HG03066 (cell line): ENCODE measurements at regions not wholly inside any gene's neighbourhood (a gene's known extent, or its start where the extent isn't known, plus 50 kb on each side); places are given as distances from the start of the nearest gene placed in this dataset.
"Not testable (repeated sequence)": the region's sequence is repeated elsewhere in the genome, so short reads cannot be mapped to it uniquely, and the experiment has no call there.

Experiments
- ATAC-seq: cut with Tn5 transposase; IDR thresholded peaks from one replicate; pipeline ENCODE4 v1.9.1; 2021; ENCODE audit warnings: low read depth; ENCODE audit not compliant: unreplicated experiment

DNA sequence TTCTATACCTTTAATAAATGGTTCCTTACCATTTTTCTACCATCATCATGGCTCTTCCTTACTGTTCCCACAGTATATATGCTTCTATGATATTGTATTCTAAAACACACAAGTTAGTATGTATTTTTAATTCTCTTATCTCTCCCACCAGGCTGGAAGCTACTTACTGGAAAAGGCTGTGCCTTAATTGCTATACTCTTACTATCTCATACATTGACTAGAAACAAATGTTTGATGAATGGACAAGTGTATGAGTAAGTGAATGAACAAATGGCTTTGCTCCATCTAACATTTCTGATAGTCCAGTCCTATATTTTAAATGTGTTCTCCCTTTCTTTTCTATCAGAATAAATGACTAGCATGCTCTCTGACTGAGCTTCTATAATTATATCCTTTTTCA lies 320.8 kb upstream of the RASGEF1B start:
- no peak for ATAC-seq

DNA sequence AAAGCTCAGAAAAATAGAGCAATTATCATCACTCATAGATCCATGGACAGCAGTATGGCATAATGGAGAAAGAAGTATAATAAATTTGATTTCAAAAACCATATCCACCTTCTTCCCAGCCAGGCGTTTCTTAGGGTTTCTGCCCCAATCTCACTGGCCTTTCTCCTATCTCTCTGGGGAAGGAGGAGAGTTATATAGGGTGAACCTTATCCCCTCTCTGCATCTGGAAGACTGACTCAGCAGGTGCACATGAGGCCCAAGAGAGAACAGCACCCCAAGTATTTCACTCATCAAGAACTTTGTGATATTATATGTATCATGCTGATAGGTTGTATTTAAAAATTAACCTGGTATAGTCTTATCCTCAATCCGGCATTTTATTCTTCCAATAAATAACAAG lies 318.8 kb upstream of the RASGEF1B start:
- ATAC-seq: no peak

DNA sequence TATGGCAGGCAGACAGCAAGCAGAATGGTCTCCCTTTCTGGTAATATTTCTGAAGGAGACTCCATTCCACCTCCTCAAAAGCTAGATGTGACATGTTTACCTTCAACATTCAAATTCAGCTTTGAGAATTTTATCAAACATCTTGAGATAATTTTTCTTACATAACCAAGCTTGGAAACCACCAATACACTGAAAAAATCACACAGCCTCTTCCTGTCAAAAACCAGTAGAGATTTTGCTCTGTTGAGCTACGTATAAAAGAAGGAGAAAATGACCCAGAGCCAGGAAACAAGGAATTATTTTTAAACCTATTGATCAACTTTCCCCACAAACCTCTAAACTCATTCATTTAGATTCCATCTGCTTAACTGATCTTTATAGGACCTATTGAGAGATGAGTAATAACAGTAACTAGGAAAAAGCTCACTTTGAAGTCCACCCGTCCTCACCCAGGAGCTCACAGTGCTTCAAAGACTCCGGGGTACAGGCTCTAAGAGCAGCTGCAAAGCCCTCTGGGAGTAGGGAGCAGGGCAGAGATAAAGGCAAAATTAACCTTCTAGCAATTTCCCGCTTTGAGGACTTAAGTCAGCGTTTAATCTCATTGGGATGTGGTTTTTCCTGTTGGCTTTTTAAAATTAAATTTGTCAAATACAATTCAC lies 318.2 kb upstream of the RASGEF1B start:
- ATAC-seq: no peak

DNA sequence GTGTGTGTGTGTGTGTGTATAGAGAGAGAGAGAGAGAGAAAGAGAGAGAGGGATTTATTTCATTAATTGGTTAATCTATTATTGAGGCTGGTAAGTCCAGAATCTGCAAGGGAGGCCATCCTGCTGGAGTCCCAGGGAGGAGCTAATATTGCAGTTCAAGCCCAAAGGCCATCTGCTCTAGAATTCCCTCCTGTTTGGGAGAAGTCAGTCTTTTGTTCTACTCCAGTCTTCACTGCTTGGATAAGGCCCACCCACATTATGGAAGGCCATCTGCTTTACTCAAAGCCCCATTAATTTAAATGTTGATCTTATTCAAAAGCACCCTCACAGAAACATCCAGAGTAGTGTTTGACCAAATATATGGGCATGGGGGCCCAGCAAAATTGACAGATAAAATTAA lies 317.5 kb upstream of the RASGEF1B start:
- ATAC-seq: no peak

DNA sequence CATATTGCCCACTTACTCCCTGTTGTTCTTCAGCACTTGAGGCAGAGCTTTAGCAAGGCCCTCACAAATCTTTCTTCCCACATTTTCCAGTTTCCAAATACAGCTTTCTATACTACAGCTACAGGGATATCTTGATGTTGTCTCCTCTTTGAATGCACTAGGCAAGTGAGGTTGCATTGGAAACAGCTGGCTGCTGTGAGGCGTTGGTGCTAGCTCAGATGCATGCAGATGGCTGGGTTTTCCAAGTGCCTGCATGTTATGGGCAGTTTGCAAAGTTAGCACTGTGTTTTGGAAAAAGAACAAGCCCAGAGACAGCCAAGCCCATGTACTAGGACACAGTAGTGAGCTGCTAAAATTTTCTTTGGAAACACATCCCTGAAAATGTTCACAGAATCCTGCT lies 315.1 kb upstream of the RASGEF1B start:
- no peak for ATAC-seq

DNA sequence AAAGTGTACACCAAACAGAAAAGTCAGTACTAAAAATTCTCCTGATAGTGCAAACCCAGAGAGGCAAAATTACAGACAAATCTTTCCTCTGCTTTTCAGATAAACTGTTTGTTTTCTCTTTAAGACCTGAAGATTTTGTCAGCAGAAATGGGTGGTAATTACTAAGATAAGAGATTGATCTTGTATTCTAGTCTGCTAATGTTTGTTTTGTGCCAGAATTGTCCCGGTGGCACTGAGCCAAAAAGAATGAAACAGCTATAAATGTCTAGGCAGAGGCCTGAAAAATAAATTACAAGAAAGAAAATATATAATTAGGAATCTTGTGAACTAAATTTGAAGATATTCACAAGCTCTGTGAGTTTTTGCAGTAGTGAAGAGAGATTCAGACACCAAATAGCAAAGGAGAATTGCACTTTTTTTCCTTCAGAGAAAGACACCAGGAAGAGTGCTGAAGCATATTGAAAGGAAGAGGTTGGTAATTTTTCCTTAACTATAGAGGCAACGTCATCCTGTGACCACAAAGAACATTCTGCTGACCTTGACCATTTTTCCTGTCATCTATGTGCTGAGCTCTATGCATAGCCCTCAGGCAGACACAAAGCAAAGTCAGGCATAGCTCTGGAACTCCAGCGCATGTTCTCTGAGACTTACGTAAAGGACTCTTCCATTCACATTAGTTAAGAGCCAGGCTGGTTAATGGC lies 314.5 kb upstream of the RASGEF1B start:
- ATAC-seq: no peak

DNA sequence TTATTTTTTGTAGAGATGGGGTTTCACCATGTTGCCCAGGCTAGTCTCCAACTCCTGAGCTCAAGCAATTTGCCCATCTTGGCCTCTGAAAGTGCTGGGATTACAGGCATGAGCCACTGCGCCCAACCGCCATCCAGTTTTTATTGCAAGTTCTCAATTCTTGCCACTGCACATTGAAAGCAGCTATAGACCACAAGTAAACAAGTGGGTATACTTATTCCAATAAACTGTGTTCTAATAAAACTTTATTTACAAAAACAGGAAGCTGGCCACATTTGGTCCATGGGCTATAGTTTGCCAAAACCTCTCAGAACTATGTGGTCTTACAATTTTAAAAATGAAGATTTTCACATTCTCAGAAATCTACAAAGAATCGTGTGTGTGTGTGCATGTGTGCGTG lies 313.6 kb upstream of the RASGEF1B start:
- no peak for ATAC-seq

DNA sequence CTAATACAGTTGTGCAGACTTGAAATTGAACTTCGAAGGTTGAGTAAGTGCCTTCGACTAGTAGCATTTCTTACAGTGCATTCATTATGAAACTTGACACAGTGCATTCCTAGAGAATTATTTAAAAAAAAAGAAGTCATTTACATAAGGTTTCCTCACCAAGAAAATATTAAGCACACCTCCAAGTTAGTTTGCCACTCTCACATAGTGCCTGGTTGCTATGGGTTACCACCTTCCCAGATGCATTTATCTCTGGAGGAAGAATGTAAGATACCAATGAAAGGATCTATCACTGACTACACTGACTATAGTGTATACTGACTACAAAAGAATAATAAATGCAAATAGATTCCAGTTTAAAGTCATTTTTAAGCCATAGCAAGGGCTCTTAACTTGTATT lies 311.9 kb upstream of the RASGEF1B start:
- ATAC-seq: no peak

DNA sequence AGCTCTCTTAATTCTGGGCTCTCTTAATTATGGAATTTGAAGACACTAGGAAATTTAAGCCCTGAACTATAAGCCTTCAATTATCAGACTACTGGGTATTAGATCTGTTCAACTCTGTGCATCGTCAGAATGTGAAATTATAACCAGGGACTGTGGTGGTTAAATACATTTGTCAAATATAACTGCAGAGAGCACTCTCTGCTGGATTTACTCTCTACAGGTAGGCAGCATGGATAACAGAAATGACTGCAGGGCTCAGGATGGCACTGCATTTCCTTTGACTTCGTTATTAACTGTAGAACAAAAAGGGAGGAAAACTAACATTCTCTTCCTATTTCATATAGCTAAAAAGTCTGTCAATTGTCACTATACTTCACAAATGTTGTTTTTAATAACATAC lies 310.1 kb upstream of the RASGEF1B start:
- no peak for ATAC-seq

DNA sequence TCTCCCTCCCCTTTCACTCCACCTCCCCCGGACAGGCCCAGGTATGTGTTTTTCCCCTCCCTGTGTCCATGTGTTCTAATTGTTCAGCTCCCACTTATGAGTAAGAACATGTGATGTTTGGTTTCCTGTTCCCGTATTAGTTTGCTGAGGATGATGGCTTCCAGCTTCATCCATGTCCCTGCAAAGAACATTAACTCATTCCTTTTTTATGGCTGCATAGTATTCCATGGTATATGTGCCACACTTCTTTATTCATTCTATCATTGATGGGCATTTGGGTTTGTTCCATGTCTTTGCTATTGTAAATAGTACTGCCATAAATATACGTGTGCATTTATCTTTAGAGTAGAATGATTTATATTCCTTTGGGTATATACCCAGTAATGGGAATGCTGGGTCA lies 306.0 kb upstream of the RASGEF1B start:
- not testable (repeated sequence) for ATAC-seq

DNA sequence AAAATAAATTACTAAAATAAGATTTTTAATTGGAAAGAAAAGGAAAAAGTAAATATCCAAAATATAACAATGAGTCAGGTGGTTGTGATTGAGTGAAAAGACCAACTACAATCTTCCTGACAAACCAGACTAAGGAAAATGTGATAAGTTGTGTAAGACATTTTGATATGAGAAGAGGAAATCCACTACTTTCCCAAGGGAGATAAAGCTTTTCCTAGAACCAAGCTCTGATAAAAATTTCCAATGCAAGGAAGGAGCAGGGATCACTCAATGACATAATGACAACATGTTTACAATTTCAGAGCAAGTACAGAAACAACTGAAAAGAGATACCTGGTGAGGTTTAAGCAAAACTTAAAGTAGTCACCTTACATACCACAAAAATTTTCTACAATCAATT lies 305.1 kb upstream of the RASGEF1B start:
- ATAC-seq: no peak

DNA sequence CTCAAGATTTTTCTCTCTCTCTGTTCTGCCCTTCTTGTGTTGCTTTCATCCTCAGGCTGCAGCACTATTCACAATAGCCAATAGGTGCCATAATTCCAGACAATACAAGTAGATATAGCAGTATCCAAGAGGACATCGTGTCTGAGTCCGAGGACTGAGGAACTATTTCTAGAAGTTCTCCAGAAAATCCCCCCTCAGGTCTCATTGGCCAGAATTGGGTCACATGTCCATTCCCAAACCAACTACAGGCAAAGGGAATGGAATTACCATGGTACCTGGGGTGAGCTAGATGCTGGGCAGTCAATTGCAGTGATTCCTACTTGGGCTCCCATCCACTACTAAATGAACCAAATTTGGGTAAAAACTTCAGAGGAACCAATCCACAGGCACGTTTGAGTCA lies 301.9 kb upstream of the RASGEF1B start:
- no peak for ATAC-seq

DNA sequence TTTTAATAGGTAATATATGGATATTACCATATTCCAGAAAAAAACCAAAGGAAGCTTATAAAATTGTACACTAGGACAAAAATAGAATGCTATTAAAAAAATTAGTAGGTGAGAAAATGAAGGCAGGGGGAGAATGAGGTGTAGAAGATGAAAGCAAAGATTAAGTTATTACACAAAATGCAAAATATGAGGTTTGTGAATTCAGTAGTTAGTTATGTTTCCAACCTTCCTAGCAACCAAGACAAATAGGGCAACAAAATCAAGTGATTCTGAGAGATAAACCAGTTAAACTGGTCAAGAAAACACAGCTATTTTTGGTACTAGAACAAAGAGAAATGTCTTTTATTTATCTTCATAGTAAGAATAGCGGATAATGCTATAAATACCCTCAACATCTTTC lies 300.0 kb upstream of the RASGEF1B start:
- no peak for ATAC-seq

DNA sequence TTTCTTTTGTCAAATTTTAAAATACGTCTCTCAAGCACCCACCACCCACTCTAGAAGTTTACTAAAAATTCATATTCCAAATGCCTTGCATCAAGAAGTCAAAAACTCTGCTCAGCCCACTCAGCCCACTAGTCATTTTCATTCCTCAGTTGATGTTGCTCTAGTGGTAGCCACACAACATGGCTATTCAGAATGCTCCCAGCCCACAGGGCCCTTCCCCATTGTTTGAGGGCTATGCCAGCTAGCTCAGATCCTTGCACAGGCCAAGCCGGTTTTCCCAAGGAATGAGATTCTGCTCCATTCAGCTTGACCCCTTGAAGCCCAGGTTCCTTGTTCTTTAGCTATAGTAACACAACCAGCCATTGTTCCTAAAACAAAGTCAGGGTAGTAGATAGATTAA lies 297.5 kb upstream of the RASGEF1B start:
- no peak for ATAC-seq

DNA sequence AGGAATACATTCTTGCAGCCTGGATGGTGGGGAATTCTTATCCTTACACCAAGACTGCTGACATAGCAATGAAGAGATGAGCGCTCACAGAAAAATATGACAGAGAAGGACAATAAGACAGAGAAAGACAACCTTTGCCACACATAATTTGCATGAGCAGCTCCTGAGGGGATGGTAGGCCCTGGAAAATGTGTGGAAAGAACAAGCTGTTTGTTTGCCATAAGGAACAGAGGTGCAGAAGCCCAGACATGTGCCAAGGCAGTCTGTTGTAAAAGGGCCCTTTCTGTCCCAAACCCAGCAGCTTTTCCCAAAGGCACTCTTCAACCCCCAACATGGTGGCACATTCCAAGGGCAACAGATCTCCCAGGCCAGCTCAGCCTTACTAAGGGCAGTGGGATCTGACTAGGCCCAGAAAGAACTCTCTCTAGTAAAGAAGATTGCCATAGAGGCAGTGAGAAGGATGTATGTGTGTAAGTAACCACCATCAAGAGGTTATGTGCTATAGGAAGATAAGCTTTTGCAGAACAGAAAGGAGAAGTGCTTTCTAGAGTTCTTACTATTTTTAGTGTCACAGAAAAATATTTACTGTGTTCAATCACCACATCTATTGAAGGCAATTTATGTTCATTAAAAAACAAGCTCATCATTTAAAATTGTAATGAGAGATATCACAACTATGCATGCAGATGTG lies 287.0 kb upstream of the RASGEF1B start:
- ATAC-seq: no peak

DNA sequence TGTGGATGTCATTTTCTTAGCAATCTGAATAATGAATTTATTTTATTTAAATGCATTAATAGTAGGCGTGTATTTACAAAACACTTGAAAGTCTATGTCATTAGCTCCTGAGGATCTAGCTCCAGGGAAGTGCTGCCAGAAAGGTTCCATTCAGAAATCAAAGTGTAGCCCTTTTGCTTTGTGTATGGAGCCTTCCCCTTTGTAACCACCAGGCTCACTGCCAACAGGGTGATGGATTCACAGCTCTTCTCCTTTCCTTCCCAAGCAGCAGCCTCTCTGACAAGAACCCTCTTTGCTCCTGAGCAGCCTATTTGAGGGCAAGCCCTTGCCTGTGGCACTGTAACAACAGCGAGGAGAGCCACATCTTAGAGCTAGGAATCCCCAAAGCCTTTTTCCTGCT lies 286.0 kb upstream of the RASGEF1B start:
- ATAC-seq: no peak

DNA sequence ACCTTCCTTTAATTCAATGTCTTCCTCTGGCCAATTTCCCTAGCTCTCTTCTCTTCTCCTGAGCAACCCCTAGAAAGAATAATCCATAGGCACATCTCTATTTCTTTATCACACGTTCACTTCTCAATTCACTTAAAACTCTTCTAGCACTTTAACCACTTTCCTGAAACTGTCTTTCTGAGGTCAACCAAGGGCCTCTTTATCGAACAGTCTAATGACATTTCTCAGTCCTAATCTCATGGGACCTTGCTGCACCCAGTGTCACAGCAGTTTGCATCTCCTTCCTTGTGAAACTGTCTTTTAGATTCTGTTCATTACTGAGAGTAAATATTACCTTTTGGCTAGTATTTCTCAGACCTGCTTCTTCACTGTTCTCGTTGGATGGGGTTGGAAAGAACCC lies 285.3 kb upstream of the RASGEF1B start:
- peak; percentile 92 for ATAC-seq

DNA sequence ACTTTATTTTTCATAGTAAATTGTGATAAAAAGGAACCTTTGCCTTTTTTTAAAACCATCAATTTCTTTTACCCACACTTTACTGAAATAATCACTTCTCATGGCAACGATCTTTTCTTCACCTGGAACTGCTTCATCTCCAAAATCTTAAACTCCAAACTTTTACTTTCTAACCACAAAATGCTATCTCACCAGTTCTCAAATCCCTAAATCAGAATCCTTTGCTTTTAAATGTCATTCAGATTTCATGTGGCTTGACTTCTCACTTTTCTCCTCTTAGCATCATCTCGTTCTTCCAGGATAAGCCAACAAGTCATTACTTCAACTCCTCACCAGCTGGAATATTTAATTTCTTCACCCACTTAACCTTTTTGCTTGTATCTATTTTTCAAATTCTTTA lies 284.3 kb upstream of the RASGEF1B start:
- ATAC-seq: no peak

DNA sequence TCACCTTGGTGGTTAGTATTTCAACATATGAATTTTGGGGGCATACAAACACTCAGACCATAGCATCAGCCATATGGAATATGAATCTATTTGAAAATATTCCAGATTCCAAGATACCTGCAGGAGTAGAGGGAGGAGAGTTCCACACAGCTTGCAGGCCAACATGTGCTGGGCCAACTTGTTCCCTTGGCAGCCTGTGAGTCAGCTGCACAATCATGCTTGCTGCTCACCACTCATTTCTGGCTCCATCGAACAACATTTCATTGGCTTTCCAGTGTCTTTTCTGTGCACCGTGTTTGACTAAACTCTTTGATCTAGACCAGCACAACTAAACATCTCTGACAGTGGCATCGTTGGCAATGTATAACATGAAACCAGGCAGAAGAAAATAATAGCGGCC lies 282.5 kb upstream of the RASGEF1B start:
- no peak for ATAC-seq

DNA sequence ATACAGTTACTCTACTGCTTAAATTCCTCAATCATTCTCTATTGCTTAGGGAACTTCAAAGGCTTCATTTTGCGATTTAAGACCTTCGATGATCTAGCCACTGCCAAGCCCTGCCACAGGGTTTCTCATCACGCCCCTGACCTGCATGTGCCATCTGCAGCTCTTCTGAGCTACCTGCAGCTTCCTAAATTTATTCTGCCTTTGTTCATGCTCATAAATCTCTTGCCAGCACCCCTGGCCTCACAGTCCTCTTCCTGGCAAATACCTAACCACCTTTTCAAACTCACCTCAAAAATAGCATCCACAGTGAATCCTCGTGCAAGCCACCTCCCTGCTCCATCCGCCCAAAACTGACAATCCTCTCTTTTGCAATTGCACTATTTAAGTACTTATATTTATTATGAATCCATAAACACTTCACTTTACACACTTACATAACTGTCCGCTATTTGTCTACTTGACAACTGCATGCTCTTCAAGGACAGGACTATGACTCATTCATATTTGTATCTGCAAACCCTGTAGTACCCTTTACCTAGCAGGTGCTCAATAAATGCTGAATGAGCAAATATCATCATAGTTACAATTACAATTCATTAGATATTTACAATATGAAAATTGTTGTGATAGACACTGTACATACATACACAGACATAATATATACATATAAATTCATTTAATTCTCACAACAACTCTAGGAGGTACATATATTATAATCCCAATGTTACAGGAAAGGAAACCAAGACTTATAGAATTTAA lies 280.0 kb upstream of the RASGEF1B start:
- no peak for ATAC-seq

DNA sequence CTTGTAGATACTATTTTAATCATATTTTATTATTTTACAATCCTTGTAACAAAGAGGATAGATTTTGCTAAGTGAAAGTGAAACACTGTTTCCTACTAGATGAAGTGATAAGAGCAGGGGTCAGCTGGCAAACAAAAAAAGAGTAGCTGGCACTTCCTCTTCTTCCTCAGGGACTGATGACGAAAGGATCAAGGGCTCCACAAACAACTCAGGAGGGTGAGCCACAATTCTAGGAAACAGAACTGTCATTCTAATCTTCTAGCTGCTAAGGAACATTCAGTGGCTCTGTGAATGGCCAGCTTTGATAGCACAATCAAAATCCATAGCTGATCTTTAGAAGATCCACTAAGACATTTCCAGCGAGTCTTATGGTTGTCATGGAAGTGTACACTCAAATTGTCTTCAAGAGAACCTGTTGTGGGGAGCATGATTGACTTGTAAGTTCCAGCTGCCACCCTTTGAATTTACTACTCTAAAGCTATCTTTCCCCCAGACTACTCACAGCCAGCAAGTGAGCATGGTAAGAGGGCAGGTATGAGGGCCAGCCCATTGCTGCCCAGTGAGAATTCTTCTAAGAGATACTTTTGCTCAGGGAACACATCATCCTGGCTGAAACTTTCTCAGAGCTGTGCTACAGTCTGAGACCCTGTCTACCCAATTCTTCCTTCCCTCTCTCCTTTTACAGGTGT lies 275.7 kb upstream of the RASGEF1B start:
- ATAC-seq: no peak
